GM21360 (cell line): ENCODE measurements at regions not wholly inside any gene's neighbourhood (a gene's known extent, or its start where the extent isn't known, plus 50 kb on each side); places are given as distances from the start of the nearest gene placed in this dataset.

ENCODE experiments used
- ATAC-seq: cut with Tn5 transposase; IDR thresholded peaks from one replicate; pipeline ENCODE4 v1.9.1; 2021; ENCODE audit warnings: mild to moderate bottlenecking, moderate library complexity; ENCODE audit not compliant: unreplicated experiment

DNA sequence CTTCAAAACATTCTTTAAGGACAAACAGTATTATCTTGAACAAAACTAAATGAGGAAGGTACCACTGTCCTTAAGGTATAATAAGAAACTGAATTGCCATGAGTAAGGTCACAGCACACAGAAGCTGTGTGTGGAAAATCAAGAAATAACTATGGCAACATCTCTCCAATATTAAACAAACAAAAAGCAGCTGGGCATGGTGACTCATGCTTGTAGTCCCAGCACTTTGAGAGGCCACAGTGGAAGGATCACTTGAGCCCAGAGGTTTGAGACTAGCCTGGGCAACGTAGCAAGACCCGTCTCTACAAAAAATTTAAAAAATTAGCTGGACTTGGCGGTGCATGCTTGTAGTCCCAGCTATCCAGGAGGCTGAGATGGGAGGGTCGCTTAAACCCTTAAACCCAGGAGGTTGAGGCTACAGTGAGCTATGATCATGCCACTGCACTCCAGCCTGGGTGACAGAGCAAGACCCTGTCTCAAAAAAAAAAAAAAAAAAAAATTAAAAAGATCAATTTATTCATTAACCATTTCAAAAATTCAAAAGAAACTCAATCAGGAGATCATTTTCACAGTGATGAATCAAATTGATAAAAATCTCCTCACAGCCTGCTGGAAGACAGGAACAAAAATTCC, 195.4 kb downstream of the SKIDA1 start:
- ATAC-seq: no peak

DNA sequence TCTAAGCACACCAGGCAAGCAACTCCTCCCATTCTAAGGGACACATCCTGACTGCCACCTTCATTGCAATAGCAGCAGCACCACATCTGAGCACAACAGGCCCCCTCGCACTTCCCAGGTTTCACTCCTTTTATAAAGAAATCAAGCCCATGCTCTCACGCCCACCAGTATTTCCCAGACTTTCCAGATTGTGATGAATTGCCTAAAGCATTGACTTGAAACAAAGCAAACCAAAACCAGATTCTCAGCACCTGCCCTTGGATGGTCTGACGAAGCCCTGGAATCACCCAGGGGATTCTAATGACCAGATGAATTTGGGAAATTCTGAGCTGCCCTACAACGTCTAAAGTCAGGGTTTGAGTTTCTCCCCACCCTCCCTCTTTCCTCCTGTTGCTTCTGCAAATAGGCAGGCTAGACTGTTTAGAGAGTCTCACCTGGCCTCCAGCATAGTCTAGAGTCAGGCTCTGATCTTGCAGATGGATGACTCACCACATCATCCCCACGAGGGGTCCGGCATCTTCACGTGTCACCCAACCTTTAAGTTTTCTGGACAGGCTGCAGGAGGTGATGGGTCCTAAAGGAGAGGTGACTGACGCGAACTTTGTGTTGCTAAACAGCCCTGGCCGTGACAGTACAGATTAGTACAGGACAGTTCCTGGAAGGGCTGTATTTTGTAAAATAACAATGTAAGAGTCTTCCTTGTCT, 198.0 kb downstream of the SKIDA1 start:
- ATAC-seq: no peak

DNA sequence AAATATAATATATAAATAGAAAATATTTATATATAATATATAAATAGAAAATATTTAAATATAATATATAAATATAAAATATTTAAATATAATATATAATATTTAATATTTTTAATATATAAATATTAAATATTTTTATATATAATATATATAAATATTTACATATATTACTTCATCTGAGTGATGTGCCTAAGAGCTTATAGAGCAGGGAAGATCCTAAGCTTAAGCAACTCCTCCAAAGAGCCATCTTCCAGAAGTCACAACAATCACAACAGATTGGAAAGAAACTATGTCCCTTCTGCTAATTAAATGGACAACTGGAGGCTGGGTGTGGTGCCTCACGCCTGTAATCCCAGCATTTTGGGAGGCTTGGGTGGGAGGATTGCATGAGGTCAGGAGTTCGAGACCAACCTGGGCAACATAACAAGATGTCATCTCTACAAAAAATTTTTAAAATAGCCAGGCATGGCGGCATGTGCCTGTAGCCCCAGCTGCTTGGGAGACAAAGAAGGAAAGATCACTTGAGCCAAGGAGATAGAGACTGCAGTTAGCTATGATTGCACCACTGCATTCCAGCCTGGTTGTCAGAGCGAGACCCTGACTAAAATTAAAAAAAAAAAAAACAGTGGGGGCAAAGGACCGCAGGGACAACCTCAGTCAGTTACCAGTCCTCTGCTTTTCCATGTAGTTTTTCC, 198.7 kb downstream of the SKIDA1 start:
- no peak for ATAC-seq

DNA sequence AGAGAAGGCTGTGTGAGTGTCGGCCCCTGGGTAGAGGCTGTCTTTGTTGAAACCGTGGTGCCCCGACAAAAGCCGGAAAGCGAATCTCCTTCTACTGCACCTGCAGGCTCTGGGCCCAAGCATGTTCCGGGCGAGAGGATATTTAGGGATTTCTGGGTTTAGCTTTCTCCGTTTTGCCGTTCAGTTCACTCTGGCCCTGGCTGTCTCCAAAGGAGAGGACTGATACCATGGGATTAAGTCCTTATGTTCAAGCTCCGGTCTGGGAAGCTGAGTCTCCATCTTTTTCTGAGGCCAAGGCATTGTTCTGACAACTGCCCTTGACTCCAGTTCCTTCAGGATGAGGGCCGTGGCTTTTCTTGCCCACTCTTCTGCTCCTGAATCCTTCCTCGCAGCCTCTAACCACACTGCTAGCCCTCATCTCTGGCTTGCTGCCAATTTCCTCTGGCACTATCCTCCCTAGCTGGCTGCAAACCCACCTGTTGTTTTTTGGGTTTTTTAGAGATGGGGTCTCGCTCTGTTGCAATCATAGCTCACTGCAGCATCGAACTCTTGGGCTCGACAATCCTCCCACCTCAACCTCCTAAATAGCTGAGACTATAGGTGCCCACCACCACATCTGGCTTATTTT, 206.8 kb downstream of the SKIDA1 start:
- no peak for ATAC-seq

DNA sequence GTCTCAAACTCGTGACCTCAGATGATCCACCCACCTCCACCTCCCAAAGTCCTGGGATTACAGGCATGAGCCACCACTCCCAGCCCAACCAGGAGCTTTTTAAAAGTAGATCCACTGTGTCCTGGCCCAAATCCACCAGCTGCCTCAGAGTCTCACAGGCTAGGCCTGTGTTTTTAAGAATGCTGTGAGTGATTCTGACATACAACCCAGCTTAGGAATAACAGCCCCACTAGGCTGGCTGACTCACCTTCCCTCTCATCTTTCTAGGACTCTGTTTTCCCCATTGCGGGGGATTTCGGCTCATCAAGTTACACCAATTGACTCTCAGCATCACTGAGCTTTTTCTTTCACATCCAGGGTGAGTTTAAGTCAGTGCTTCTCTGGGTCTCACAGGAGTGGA, 207.6 kb downstream of the SKIDA1 start:
- no peak for ATAC-seq

DNA sequence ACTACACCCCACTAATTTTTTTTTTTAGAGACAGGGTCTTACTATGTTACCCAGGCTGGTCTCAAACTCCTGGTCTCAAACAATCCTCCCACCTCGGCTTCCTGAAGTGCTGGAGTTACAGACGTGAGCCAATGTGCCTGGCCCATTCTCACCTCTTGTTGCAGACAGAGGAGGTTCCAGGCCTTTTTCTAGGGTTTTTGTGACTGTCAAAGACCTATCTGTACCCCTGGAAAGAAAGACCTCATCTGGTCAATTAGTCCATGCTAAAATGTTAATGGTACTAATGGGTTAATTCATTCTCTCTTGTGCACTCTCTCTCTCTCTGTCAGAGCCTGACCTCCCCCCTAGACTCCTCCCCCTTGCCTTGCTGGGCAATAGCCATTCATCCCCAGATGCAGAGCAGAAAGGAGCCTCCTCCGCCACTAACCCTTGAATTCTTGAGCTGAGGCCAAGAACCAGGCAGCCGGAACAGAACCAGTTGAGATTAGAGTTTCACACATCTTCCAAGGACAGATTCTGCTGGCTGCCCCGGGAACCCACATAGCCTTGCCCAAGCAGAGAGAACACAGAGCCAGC, 209.7 kb downstream of the SKIDA1 start:
- no peak for ATAC-seq

DNA sequence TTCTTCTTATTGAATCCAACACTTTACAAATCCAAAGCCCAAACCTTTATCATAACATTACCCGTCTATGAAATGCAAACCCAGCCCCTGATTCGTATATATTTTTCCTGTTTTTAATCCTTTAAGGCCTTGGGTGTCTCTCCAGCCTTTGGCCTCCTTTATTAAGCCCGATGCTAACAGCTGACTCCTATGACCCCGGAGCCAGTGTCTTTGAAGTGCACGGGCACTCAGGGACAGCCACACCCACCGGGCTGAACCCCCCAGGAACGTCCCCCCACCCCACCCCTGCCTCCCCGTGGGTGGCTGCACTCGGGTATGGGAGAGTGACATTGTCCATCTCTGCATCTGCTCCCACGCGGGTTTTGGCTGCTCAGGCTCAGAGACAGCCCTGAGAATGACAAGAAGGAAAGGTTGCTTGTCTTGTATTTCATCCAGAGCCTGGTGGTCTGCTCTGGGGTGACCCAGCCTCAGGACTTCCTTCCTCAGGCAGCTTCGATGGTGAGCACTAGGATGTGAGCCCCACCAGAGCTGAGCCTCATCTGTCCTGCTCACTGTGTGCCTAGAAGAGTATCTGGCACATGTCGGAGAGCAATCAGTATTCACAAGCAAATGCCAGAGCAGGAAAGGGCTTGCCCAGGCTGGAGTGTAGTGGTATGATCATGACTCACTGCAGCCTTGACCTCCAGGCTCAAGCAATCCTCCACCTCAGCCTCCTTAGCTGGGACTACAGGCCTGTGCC, 210.4 kb downstream of the SKIDA1 start:
- ATAC-seq: no peak

DNA sequence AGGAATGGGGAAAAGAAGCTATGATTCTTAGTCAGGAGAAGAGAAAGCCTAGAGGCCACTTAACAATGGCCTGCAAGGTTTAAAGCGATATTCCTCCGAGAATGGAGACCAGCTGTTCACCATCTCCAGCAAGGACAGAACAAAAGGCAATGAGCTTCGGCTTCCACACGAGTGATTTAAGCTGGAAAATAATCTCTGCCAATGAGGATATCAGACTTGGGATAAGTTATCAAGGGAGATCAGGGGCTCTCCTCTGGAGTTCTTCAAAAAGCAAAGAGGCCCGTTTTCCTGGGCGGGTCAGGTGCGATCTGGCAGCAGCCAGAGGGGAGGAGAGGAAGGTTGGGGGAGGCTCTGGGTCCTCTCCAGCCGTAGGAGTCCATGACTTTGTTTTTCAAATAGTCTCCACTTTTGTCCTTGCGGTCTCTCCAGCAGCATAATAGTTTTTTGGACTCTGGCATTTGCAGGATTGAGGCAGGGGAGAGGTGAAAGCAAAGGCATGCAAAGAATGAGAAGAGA, 211.3 kb downstream of the SKIDA1 start:
- no peak for ATAC-seq

DNA sequence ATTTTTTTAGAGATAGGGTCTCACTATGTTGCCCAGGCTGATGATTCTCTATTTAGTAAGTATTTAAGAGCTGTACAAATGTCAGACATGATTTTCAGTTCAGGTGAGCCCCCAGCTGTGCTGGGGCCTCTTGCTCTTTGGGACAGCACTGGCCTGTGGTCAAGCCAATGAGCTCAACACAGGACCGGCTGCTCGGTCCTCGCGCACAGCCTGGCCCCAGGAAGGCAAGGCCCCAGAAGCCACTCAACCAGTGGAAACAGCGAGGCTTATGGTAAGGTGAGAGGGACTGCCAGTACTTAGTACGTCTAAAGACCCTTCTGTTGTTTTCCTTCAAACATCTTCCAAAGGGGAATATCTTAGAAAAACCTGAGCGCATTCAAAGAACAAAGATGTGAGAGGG, 211.8 kb downstream of the SKIDA1 start:
- no peak for ATAC-seq

DNA sequence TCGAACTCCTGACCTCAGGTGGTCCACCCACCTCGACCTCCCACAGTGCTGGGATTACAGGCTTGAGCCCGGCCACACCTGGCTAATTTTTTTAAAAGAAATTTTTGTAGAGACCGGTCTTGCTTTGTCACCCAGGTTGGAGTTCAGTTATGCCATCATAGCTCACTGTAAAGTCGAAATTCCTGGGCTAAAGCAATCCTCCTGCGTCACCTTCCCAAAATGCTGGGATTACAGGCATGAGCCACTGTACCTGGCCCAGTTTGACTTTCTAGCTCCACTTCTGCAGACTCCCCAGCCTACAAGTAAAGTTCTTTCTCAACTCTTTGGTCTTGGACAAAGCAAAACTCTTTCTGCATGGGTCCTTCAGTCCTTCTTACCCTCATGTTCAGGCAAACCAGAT, 214.1 kb downstream of the SKIDA1 start:
- ATAC-seq: no peak

DNA sequence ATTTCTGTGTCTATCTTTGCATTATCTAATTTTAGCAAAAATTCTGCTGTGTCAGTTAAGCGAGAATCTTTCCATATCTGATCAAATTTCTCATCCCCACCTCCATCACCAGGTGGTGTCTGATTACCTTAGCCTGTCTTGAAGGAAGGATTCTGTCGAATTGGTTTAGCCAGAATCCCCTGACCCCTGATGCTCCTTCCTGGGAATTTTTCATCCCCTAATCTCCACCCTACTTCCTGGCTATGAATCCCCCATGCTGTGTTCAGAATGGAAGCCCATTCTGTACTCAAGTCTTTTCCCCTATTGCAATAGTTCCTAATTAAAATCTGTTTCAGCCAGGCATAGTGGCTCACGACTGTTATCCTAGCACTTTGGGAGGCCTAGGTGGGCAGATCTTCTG, 216.1 kb downstream of the SKIDA1 start:
- no peak for ATAC-seq

DNA sequence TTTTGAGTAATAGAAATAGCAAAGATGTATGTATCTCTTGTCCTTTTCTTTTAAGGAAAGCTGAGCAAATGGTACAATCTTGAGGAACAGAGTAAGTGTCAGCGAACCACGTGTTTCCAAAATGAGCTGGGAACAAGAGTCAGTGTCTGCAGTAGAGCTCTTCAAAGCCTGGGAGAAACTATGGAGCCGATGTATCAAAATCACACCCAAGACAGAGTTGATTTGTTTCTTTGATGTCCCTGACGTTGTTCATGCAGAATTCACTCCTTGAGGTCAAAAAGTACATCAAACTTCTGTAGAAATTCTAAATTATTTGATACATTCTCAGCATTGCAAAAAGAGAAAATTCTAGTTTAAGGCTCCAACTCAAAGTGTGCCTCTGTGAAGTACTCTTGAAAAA, 216.5 kb downstream of the SKIDA1 start:
- no peak for ATAC-seq

DNA sequence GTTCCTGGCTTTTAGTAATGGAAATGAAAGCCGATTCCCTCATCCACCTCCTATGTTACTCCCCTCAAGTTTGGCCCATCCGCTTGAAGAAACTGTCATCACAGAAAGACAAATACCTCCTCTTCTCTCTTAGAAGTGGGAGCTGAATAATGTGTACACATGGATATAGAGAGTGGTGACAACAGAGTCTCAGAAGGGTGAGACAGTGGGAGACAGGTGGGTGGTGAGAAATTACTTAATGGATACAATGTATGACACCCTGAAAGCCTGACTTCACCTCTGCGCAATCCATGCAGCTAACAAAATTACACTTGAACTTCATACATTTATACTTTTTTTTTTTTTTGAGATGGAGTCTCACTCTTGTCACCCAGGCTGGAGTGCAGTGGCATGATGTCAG, 217.5 kb downstream of the SKIDA1 start:
- no peak for ATAC-seq

DNA sequence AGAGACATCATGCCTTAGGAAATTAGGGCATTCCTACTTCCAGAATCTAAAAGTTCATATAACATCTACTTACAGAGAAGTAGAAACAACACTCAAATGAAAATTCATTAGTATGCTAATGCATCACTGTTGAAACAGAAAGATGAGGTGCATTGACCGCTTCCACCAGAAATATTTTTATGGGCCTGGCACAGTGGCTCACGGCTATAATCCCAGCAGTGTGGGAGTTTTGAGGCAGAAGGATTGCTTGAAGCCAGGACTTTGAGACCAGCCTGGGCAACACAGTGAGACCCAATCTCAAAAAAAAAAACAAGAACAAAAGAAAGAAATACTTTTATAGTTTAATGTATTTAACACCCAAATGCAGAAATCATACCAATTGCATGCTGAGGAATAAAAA, 220.9 kb downstream of the SKIDA1 start:
- no peak for ATAC-seq

DNA sequence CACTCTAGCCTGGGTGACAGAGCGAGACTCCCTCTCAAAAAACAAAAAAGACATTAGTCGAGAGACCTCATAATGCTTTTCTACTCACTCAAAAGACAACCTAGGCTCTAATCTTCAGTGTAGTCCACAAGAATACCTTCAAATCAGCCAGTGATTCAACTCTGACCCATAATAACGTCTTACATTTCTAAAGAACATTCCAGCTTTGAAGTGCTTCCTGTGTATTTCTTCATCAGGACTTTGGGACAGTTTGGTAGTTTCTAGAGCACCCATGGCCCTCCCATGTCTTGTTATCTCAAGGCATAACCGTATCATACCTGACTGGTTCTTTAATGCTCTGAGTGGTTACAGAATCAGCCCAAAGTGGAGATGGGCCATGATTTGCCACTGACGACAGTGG, 221.3 kb downstream of the SKIDA1 start:
- no peak for ATAC-seq

DNA sequence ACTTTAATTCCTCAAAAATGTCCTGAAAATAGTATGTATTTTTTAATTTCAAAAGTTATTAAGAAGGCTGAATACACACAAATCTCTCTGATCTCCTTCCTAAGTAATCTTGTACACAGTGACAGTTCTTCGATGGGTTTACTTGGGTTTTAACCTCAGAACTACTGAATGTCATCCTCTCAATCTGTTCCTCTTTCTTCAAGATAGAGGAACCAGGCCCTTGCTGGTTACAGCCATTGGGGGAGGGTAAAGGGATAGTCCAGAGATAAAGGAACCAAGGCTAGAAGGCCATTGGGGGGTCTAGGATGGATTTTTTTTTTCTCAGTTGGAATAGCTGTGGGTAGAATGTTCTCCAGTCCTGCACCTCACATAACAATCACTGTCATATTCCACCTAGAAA, 224.9 kb downstream of the SKIDA1 start:
- ATAC-seq: no peak

DNA sequence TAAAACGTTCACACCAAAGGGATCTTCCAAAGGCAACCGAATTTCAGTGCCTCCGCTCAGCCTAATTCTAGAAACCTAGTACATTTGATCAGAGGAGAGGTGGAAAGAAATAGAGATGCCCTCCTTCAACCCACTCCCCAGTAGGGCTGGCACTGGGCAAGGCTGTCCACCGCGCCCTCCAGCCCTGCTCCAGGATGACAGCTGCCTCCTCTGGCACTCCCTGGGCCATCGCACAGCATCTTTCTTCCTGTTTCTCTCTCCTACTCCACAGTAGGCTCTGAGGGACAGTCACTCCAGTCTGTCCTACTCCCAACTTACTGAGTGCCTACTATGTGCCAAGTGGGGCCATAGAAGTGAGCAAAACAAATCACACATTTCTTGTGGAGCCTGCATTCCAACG, 226.2 kb downstream of the SKIDA1 start:
- ATAC-seq: no peak

DNA sequence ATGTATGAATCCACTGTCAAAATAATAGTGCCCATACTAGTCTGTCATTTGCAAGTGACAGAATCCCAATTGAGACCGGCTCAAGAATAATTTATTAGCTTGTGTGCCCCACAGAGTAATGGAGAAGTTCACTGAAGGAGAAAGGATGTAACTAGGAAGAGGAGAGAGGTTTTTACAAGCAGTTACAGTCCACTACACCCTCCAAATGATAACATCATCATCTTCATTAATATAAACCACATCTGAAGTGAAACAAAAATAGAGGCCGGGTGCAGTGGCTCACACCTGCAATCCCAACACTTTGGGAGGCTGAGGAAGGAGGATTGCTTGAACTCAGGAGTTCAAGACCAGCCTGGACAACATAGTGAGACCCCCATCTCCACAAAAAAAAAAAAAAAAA, 226.8 kb downstream of the SKIDA1 start:
- ATAC-seq: no peak

DNA sequence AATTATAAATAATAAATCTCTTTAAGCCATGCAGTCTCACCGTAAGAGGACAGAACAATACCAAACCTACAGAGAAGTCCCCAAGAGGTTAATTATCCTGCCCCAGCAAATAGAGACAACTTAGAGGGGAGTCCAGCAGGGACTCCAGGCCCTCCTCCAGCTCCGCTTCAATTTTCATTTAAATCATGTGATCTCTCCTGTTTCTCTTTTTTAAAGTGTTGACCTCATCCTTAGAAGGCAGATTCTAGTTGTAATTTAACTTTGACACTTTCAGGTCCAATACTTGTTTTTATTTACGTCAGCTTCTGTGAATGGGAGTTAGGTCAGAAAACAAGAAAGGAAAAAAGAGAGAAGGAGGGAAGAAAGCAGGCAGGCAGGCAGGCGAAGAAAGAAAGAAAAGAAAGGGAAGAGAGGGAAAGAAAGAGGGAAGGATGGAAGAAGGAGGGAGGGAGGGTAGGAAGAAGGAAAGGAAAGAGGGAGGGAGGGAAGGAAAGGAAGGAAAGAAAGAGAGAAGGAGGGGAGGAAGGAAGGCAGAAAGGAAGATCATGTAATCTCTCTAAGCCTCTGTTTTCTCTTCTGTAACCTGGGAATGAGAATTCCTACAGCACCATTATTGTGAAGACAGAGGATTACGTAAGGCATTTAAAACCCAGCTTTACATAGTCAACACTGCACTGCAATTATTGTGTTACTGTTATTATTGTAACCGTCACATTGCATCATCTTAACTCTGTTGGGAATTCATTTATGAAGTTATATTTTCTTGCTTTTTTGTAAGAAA, 227.7 kb downstream of the SKIDA1 start:
- no peak for ATAC-seq
